ENCODE measurements at regions not wholly inside any gene's neighbourhood (a gene's known extent, or its start where the extent isn't known, plus 50 kb on each side); places are given as distances from the start of the nearest gene placed in this dataset.

GRCh38 chrY:21169821-21170220, 341.3 kb upstream of the RBMY1B start:
- no peak for DNase-seq (ENCODE audit: low read depth in 2 of 2, low spot score in 1 of 2)

GRCh38 chrY:21174697-21175463, 336.3 kb upstream of the RBMY1B start:
- no peak for DNase-seq (ENCODE audit: low read depth in 2 of 2, low spot score in 1 of 2)

- no peak for DNase-seq (ENCODE audit: low read depth in 2 of 2, low spot score in 1 of 2)
These were observed 335.6 kb upstream of the RBMY1B start for GRCh38 chrY:21175505-21175904.

GRCh38 chrY:21177306-21177800, 333.8 kb upstream of the RBMY1B start:
- no peak for DNase-seq (ENCODE audit: low read depth in 2 of 2, low spot score in 1 of 2)

- DNase-seq (ENCODE audit: low read depth in 2 of 2, low spot score in 1 of 2), result no peak
These were observed 332.9 kb upstream of the RBMY1B start for GRCh38 chrY:21178281-21178680.

GRCh38 chrY:21180921-21181320, 330.2 kb upstream of the RBMY1B start:
- DNase-seq (ENCODE audit: low read depth in 2 of 2, low spot score in 1 of 2), result peak in 1 of 2 donors; percentile 7

- DNase-seq (ENCODE audit: low read depth in 2 of 2, low spot score in 1 of 2), result no peak
These were observed 326.9 kb upstream of the RBMY1B start for GRCh38 chrY:21184271-21184670.

- DNase-seq (ENCODE audit: low read depth in 2 of 2, low spot score in 1 of 2), result no peak
These were observed 325.6 kb upstream of the RBMY1B start for GRCh38 chrY:21185419-21186105.

- no peak for DNase-seq (ENCODE audit: low read depth in 2 of 2, low spot score in 1 of 2)
These were observed 318.4 kb upstream of the RBMY1B start for GRCh38 chrY:21192694-21193093.

GRCh38 chrY:21200246-21200645, 310.9 kb upstream of the RBMY1B start:
- no peak for DNase-seq (ENCODE audit: low read depth in 2 of 2, low spot score in 1 of 2)

- DNase-seq (ENCODE audit: low read depth in 2 of 2, low spot score in 1 of 2), result no peak
These were observed 283.3 kb upstream of the RBMY1B start for GRCh38 chrY:21227849-21228248.

- DNase-seq (ENCODE audit: low read depth in 2 of 2, low spot score in 1 of 2), result no peak
These were observed 270.9 kb upstream of the RBMY1B start for GRCh38 chrY:21240221-21240620.

GRCh38 chrY:21240662-21241310, 270.4 kb upstream of the RBMY1B start:
- no peak for DNase-seq (ENCODE audit: low read depth in 2 of 2, low spot score in 1 of 2)

- no peak for DNase-seq (ENCODE audit: low read depth in 2 of 2, low spot score in 1 of 2)
These were observed 268.3 kb upstream of the RBMY1B start for GRCh38 chrY:21242793-21243192.

- no peak for DNase-seq (ENCODE audit: low read depth in 2 of 2, low spot score in 1 of 2)
These were observed 264.4 kb upstream of the RBMY1B start for GRCh38 chrY:21246780-21247179.

- no peak for DNase-seq (ENCODE audit: low read depth in 2 of 2, low spot score in 1 of 2)
These were observed 262.5 kb upstream of the RBMY1B start for GRCh38 chrY:21248591-21248990.

- no peak for DNase-seq (ENCODE audit: low read depth in 2 of 2, low spot score in 1 of 2)
These were observed 257.5 kb upstream of the RBMY1B start for GRCh38 chrY:21253455-21254248.

GRCh38 chrY:21254476-21254875, 256.7 kb upstream of the RBMY1B start:
- DNase-seq (ENCODE audit: low read depth in 2 of 2, low spot score in 1 of 2), result no peak

- no peak for DNase-seq (ENCODE audit: low read depth in 2 of 2, low spot score in 1 of 2)
These were observed 254.3 kb upstream of the RBMY1B start for GRCh38 chrY:21256820-21257219.

- no peak for DNase-seq (ENCODE audit: low read depth in 2 of 2, low spot score in 1 of 2)
These were observed 251.4 kb upstream of the RBMY1B start for GRCh38 chrY:21259707-21260106.

- no peak for DNase-seq (ENCODE audit: low read depth in 2 of 2, low spot score in 1 of 2)
These were observed 250.8 kb upstream of the RBMY1B start for GRCh38 chrY:21260325-21260724.

All from stimulated activated CD8-positive, alpha-beta memory T cell treated with anti-CD3 and anti-CD28 coated beads, Interleukin-4, amount 100 ng/mL, for 1 hour (primary cell).